ENCODE measurements at regions not wholly inside any gene's neighbourhood (a gene's known extent, or its start where the extent isn't known, plus 50 kb on each side); places are given as distances from the start of the nearest gene placed in this dataset.

DNA sequence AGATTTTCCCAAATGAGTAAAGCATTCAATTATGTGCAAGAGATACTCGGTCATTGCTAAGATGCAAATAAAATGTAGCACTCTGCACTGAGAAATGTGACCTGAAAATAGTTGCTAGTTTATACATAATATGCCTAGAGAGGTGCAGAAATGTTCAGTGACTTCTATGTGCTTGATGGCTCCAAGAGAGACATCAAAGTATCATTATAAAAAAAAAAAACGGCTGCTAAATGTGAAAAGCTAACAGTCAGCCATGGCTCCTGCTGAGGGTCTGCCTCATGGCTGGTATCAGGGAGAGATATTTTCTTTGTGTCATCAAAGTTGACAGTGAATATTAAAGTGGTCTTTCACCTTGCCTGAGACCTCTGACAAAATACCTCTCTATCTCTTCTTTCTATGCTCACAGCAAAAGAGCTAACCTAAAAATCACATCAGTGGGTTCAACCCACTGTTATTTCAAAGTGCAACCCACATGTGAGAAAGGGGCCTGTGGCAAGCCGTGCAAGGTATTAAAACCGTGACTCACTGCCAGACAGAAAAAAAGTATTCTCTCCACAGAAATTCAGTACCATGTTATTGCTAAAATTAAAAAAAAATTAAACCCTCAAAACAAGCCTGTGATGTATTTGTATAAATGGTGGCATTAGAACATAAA lies 259.0 kb downstream of the HIVEP2 start:
- Histone ChIP-seq H3K4me3 (ENCODE audit: low read depth, low read length) (no peak overlapping the region), H3K27me3 (ENCODE audit: control insufficient read depth, insufficient read depth, low read length) (no peaks in the 10 kb centered on the region), H3K36me3 (ENCODE audit: control insufficient read depth, insufficient read depth, low read length) (no peaks in the 10 kb centered on the region)
- DNase-seq (ENCODE audit: low read depth) = no peak
- TF ChIP-seq, protein P1, sequence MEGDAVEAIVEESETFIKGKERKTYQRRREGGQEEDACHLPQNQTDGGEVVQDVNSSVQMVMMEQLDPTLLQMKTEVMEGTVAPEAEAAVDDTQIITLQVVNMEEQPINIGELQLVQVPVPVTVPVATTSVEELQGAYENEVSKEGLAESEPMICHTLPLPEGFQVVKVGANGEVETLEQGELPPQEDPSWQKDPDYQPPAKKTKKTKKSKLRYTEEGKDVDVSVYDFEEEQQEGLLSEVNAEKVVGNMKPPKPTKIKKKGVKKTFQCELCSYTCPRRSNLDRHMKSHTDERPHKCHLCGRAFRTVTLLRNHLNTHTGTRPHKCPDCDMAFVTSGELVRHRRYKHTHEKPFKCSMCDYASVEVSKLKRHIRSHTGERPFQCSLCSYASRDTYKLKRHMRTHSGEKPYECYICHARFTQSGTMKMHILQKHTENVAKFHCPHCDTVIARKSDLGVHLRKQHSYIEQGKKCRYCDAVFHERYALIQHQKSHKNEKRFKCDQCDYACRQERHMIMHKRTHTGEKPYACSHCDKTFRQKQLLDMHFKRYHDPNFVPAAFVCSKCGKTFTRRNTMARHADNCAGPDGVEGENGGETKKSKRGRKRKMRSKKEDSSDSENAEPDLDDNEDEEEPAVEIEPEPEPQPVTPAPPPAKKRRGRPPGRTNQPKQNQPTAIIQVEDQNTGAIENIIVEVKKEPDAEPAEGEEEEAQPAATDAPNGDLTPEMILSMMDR (IDR thresholded peaks at IDR 0.05; ENCODE audit: insufficient read depth, low read length, poor library complexity, severe bottlenecking) = no peak

DNA sequence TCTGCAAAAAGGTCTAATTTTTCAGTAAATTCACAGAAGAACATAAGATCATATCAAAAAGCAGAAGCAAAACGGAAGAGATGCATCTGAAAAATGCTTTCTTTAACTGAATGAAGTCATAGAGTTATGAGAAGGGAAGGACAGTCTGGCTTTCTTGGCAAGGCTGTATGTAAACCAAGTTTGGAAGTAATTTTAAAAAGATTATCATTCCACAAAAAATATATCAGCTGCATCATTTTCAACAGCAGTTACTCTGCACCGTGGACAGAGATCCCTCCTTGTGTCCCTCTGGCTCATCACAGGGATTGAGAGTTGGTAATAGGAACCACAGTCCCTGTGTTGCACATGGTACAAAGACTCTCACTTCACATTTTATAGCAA lies 258.5 kb downstream of the HIVEP2 start:
- Histone ChIP-seq H3K4me3 (ENCODE audit: low read depth, low read length) (no peak overlapping the region), H3K27me3 (ENCODE audit: control insufficient read depth, insufficient read depth, low read length) (no peaks in the 10 kb centered on the region), H3K36me3 (ENCODE audit: control insufficient read depth, insufficient read depth, low read length) (no peaks in the 10 kb centered on the region)
- TF ChIP-seq, protein P1 (IDR thresholded peaks at IDR 0.05; ENCODE audit: insufficient read depth, low read length, poor library complexity, severe bottlenecking) = no peak
- DNase-seq (ENCODE audit: low read depth) = no peak

DNA sequence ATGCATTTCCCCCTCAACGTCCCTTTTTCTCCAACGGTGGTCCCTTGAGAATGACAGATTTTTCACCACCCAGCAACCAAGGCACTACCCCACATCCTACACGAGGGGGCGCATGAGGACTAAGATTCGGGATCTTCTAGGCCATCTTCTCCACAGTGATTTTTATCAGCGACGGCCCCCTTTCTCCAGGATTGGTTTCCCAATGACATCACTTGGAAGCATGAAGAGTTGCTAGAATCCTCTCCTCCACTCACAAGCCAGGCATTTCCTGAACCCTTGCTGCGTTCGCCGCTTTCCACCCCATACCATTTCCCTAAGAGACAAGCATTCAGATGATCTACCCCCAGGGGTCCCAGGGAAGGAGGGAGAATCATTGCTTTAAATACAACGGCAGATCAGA lies 252.0 kb downstream of the HIVEP2 start:
- H3K4me3 ChIP-seq (ENCODE audit: low read depth, low read length) = no peak overlapping the region
- TF ChIP-seq, protein P1 (IDR thresholded peaks at IDR 0.05; ENCODE audit: insufficient read depth, low read length, poor library complexity, severe bottlenecking) = peak; percentile 94

DNA sequence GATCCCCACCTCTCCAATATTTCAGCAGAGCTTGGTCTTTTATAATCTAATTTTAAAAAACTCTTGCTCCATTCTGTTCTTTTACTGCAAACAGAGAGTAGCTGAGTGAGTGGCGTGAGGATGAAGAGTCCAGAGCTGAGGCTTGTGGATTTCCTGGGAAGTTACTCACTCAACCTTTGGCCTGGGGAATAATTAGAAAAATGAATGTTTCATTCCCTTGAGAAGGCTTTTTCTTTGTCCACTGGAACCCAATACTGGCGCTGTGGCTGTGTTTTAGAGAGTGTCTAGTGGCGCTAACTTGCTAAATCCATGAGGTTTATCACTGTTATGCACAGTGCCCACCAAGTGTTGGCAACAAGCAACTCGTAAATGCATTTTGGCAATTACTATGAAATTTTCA lies 251.5 kb downstream of the HIVEP2 start:
- TF ChIP-seq, protein P1 (IDR thresholded peaks at IDR 0.05; ENCODE audit: insufficient read depth, low read length, poor library complexity, severe bottlenecking) = no peak
- no peaks in the 10 kb centered on the region for H3K36me3 ChIP-seq (ENCODE audit: control insufficient read depth, insufficient read depth, low read length)
- no peak overlapping the region for H3K4me3 ChIP-seq (ENCODE audit: low read depth, low read length)
- DNase-seq (ENCODE audit: low read depth) = no peak
- H3K27me3 ChIP-seq (ENCODE audit: control insufficient read depth, insufficient read depth, low read length) = no peaks in the 10 kb centered on the region

More for the DNA sequence above, 252.0 kb downstream of the HIVEP2 start:
- DNase-seq (ENCODE audit: low read depth) = peak; percentile 43
- Histone ChIP-seq H3K27me3 (ENCODE audit: control insufficient read depth, insufficient read depth, low read length) (no peaks in the 10 kb centered on the region), H3K36me3 (ENCODE audit: control insufficient read depth, insufficient read depth, low read length) (no peaks in the 10 kb centered on the region)

DNA sequence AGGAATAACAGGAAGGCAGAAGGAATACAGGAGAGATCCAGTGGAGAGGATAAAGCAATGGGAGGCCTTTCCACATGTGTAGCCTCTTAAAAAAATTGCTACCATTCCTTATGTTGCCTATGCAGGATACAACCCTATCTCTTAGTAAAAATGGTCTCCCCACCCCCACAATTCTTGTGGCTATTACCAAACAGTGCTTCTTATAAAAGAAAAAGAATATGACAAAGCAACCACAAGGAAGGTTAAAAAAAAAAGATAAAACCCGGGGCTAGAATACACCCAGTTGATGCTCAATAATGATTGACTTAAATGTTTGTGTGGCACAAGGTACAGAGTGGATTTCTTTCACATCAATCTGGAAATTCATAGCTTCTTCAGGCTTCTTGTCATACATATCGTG lies 250.9 kb downstream of the HIVEP2 start:
- DNase-seq (ENCODE audit: low read depth) = no peak
- Histone ChIP-seq H3K4me3 (ENCODE audit: low read depth, low read length) (no peak overlapping the region), H3K36me3 (ENCODE audit: control insufficient read depth, insufficient read depth, low read length) (no peaks in the 10 kb centered on the region), H3K27me3 (ENCODE audit: control insufficient read depth, insufficient read depth, low read length) (no peaks in the 10 kb centered on the region)
- TF ChIP-seq, protein P1 (IDR thresholded peaks at IDR 0.05; ENCODE audit: insufficient read depth, low read length, poor library complexity, severe bottlenecking) = no peak

DNA sequence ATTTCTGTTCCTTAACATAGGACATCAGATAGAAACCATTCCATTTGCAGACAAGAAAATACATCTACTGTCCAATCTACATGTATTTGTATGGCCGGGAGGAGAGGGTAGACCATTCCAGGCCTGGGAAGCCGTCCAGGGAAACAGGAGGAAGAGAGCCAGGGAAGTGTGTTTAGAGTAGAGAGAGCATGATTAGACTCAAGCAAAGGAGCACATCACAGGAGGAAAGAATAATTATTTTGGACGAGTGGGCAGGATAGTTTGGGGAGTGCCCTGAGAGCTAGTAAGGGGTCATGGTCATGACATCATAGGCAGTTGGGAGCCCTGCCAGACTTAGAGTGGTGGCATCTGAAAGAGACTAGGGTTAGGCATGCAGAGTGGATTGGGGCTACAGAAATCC lies 250.0 kb downstream of the HIVEP2 start:
- TF ChIP-seq, protein P1 (IDR thresholded peaks at IDR 0.05; ENCODE audit: insufficient read depth, low read length, poor library complexity, severe bottlenecking) = no peak
- H3K4me3 ChIP-seq (ENCODE audit: low read depth, low read length) = no peak overlapping the region
- no peak for DNase-seq (ENCODE audit: low read depth)
- H3K36me3 ChIP-seq (ENCODE audit: control insufficient read depth, insufficient read depth, low read length) = no peaks in the 10 kb centered on the region
- no peaks in the 10 kb centered on the region for H3K27me3 ChIP-seq (ENCODE audit: control insufficient read depth, insufficient read depth, low read length)
